Stimulated activated CD8-positive, alpha-beta memory T cell treated with anti-CD3 and anti-CD28 coated beads, Interleukin-15, amount 100 ng/mL, for 4 hours (primary cell): ENCODE measurements at regions not wholly inside any gene's neighbourhood (a gene's known extent, or its start where the extent isn't known, plus 50 kb on each side); places are given as distances from the start of the nearest gene placed in this dataset.

ENCODE experiments used
- DNase-seq, 2 donors: peaks; one replicate each; pipeline ENCODE4 v3.0.0-alpha.2; 2020; ENCODE audit warnings: low read depth in 2 of 2

- no peak for DNase-seq
These were observed 67.2 kb upstream of the NABP1 start for GRCh38 chr2:191610756-191611155.

GRCh38 chr2:191611614-191612013 is 66.3 kb upstream of the NABP1 start:
- DNase-seq, result no peak

GRCh38 chr2:191612496-191612895 is 65.4 kb upstream of the NABP1 start:
- DNase-seq, result no peak

GRCh38 chr2:191614759-191615158 is 63.2 kb upstream of the NABP1 start:
- DNase-seq, result no peak

- DNase-seq, result no peak
These were observed 62.3 kb upstream of the NABP1 start for GRCh38 chr2:191615596-191615995.

- DNase-seq, result peak; percentile 7 to 37
These were observed 60.4 kb upstream of the NABP1 start for GRCh38 chr2:191617575-191617974.

GRCh38 chr2:191618046-191618780 is 59.7 kb upstream of the NABP1 start:
- no peak for DNase-seq

GRCh38 chr2:191618786-191619185 is 59.1 kb upstream of the NABP1 start:
- DNase-seq, result no peak

- no peak for DNase-seq
These were observed 57.8 kb upstream of the NABP1 start for GRCh38 chr2:191620144-191620543.

- no peak for DNase-seq
These were observed 55.3 kb upstream of the NABP1 start for GRCh38 chr2:191622374-191623320.

- peak in 1 of 2 donors; percentile 10 for DNase-seq
These were observed 52.9 kb upstream of the NABP1 start for GRCh38 chr2:191625016-191625415.

GRCh38 chr2:191625446-191625845 is 52.5 kb upstream of the NABP1 start:
- no peak for DNase-seq

- DNase-seq, result no peak
These were observed 51.3 kb upstream of the NABP1 start for GRCh38 chr2:191626497-191627151.

GRCh38 chr2:191627518-191627917 is 50.4 kb upstream of the NABP1 start:
- no peak for DNase-seq
